ENCODE measurements at regions not wholly inside any gene's neighbourhood (a gene's known extent, or its start where the extent isn't known, plus 50 kb on each side); places are given as distances from the start of the nearest gene placed in this dataset.
"Not testable (repeated sequence)": the region's sequence is repeated elsewhere in the genome, so short reads cannot be mapped to it uniquely, and the experiment has no call there.

GRCh38 chr3:17836919-17837318 lies 94.5 kb upstream of the TBC1D5 start:
- no peak for DNase-seq (ENCODE audit: low read depth in 2 of 2)

GRCh38 chr3:17836092-17836491 lies 93.7 kb upstream of the TBC1D5 start:
- DNase-seq (ENCODE audit: low read depth in 2 of 2), result no peak

GRCh38 chr3:17833786-17834559 lies 91.5 kb upstream of the TBC1D5 start:
- no peak for DNase-seq (ENCODE audit: low read depth in 2 of 2)

GRCh38 chr3:17832016-17832415 lies 89.6 kb upstream of the TBC1D5 start:
- DNase-seq (ENCODE audit: low read depth in 2 of 2), result no peak

GRCh38 chr3:17831366-17831765 lies 88.9 kb upstream of the TBC1D5 start:
- DNase-seq (ENCODE audit: low read depth in 2 of 2), result no peak

- no peak for DNase-seq (ENCODE audit: low read depth in 2 of 2)
Observed at GRCh38 chr3:17830788-17831187, 88.4 kb upstream of the TBC1D5 start.

- DNase-seq (ENCODE audit: low read depth in 2 of 2), result no peak
Observed at GRCh38 chr3:17828388-17828787, 86.0 kb upstream of the TBC1D5 start.

- no peak for DNase-seq (ENCODE audit: low read depth in 2 of 2)
Observed at GRCh38 chr3:17825298-17825697, 82.9 kb upstream of the TBC1D5 start.

GRCh38 chr3:17823816-17824215 lies 81.4 kb upstream of the TBC1D5 start:
- DNase-seq (ENCODE audit: low read depth in 2 of 2), result no peak

- no peak for DNase-seq (ENCODE audit: low read depth in 2 of 2)
Observed at GRCh38 chr3:17823036-17823435, 80.6 kb upstream of the TBC1D5 start.

- DNase-seq (ENCODE audit: low read depth in 2 of 2), result no peak
Observed at GRCh38 chr3:17820704-17821103, 78.3 kb upstream of the TBC1D5 start.

GRCh38 chr3:17820275-17820674 lies 77.8 kb upstream of the TBC1D5 start:
- no peak for DNase-seq (ENCODE audit: low read depth in 2 of 2)

GRCh38 chr3:17817973-17818372 lies 75.5 kb upstream of the TBC1D5 start:
- not testable (repeated sequence) for DNase-seq (ENCODE audit: low read depth in 2 of 2)

GRCh38 chr3:17817545-17817944 lies 75.1 kb upstream of the TBC1D5 start:
- no peak for DNase-seq (ENCODE audit: low read depth in 2 of 2)

- not testable (repeated sequence) for DNase-seq (ENCODE audit: low read depth in 2 of 2)
Observed at GRCh38 chr3:17816839-17817238, 74.4 kb upstream of the TBC1D5 start.

GRCh38 chr3:17812328-17812727 lies 69.9 kb upstream of the TBC1D5 start:
- DNase-seq (ENCODE audit: low read depth in 2 of 2), result not testable (repeated sequence)

GRCh38 chr3:17811646-17812045 lies 69.2 kb upstream of the TBC1D5 start:
- DNase-seq (ENCODE audit: low read depth in 2 of 2), result no peak

GRCh38 chr3:17810759-17811158 lies 68.3 kb upstream of the TBC1D5 start:
- no peak for DNase-seq (ENCODE audit: low read depth in 2 of 2)

- DNase-seq (ENCODE audit: low read depth in 2 of 2), result no peak
Observed at GRCh38 chr3:17808994-17809393, 66.6 kb upstream of the TBC1D5 start.

GRCh38 chr3:17806876-17807275 lies 64.4 kb upstream of the TBC1D5 start:
- no peak for DNase-seq (ENCODE audit: low read depth in 2 of 2)

GRCh38 chr3:17806201-17806600 lies 63.8 kb upstream of the TBC1D5 start:
- no peak for DNase-seq (ENCODE audit: low read depth in 2 of 2)

- DNase-seq (ENCODE audit: low read depth in 2 of 2), result no peak
Observed at GRCh38 chr3:17805461-17805940, 63.1 kb upstream of the TBC1D5 start.

- DNase-seq (ENCODE audit: low read depth in 2 of 2), result no peak
Observed at GRCh38 chr3:17802950-17803349, 60.5 kb upstream of the TBC1D5 start.

- DNase-seq (ENCODE audit: low read depth in 2 of 2), result no peak
Observed at GRCh38 chr3:17801131-17801530, 58.7 kb upstream of the TBC1D5 start.
